ENCODE measurements at regions not wholly inside any gene's neighbourhood (a gene's known extent, or its start where the extent isn't known, plus 50 kb on each side); places are given as distances from the start of the nearest gene placed in this dataset.
A peak's percentile ranks its signal among the peaks of the same experiment; 100 is the strongest.

GRCh38 chr6:153623496-153623895, 415.5 kb upstream of the OPRM1 start:
- H3K9me3 ChIP-seq (ENCODE audit: control insufficient read depth, low read depth, low read length), result no peaks in the 10 kb centered on the region
- no peak overlapping the region for H3K9ac ChIP-seq (ENCODE audit: low read length)
- H3K4me3 ChIP-seq (ENCODE audit: low read length), result no peak overlapping the region
- H3K4me1 ChIP-seq (ENCODE audit: control insufficient read depth, low read depth, low read length), result peaks cover 3% of the 10 kb centered on the region
- H3K27me3 ChIP-seq (ENCODE audit: control insufficient read depth, insufficient read depth, low read length), result no peaks in the 10 kb centered on the region
- no peak overlapping the region for H3K27ac ChIP-seq (ENCODE audit: low read length)
- no peaks in the 10 kb centered on the region for H3K36me3 ChIP-seq (ENCODE audit: control insufficient read depth, low read depth, low read length)

GRCh38 chr6:153621491-153621890, 417.5 kb upstream of the OPRM1 start:
- Histone ChIP-seq H3K27ac (ENCODE audit: low read length) (no peak overlapping the region), H3K4me1 (ENCODE audit: control insufficient read depth, low read depth, low read length) (peaks cover 11% of the 10 kb centered on the region), H3K9me3 (ENCODE audit: control insufficient read depth, low read depth, low read length) (no peaks in the 10 kb centered on the region), H3K9ac (ENCODE audit: low read length) (no peak overlapping the region), H3K36me3 (ENCODE audit: control insufficient read depth, low read depth, low read length) (no peaks in the 10 kb centered on the region), H3K27me3 (ENCODE audit: control insufficient read depth, insufficient read depth, low read length) (no peaks in the 10 kb centered on the region), H3K4me3 (ENCODE audit: low read length) (no peak overlapping the region)

- Histone ChIP-seq H3K9ac (ENCODE audit: low read length) (no peak overlapping the region), H3K4me3 (ENCODE audit: low read length) (no peak overlapping the region), H3K36me3 (ENCODE audit: control insufficient read depth, low read depth, low read length) (no peaks in the 10 kb centered on the region), H3K27me3 (ENCODE audit: control insufficient read depth, insufficient read depth, low read length) (no peaks in the 10 kb centered on the region), H3K4me1 (ENCODE audit: control insufficient read depth, low read depth, low read length) (peaks cover 16% of the 10 kb centered on the region), H3K9me3 (ENCODE audit: control insufficient read depth, low read depth, low read length) (no peaks in the 10 kb centered on the region), H3K27ac (ENCODE audit: low read length) (no peak overlapping the region)
These were observed 418.0 kb upstream of the OPRM1 start for GRCh38 chr6:153621070-153621469.

- Histone ChIP-seq H3K4me1 (ENCODE audit: control insufficient read depth, low read depth, low read length) (peaks cover 18% of the 10 kb centered on the region), H3K36me3 (ENCODE audit: control insufficient read depth, low read depth, low read length) (no peaks in the 10 kb centered on the region), H3K27me3 (ENCODE audit: control insufficient read depth, insufficient read depth, low read length) (no peaks in the 10 kb centered on the region), H3K27ac (ENCODE audit: low read length) (no peak overlapping the region), H3K4me3 (ENCODE audit: low read length) (no peak overlapping the region), H3K9ac (ENCODE audit: low read length) (no peak overlapping the region), H3K9me3 (ENCODE audit: control insufficient read depth, low read depth, low read length) (no peaks in the 10 kb centered on the region)
These were observed 420.4 kb upstream of the OPRM1 start for GRCh38 chr6:153618371-153619322.

GRCh38 chr6:153616506-153616905, 422.5 kb upstream of the OPRM1 start:
- Histone ChIP-seq H3K36me3 (ENCODE audit: control insufficient read depth, low read depth, low read length) (no peaks in the 10 kb centered on the region), H3K27ac (ENCODE audit: low read length) (no peak overlapping the region), H3K4me1 (ENCODE audit: control insufficient read depth, low read depth, low read length) (peaks cover 18% of the 10 kb centered on the region), H3K4me3 (ENCODE audit: low read length) (peak overlapping the region; percentile 24), H3K9me3 (ENCODE audit: control insufficient read depth, low read depth, low read length) (no peaks in the 10 kb centered on the region), H3K27me3 (ENCODE audit: control insufficient read depth, insufficient read depth, low read length) (no peaks in the 10 kb centered on the region), H3K9ac (ENCODE audit: low read length) (no peak overlapping the region)

GRCh38 chr6:153613719-153614455, 425.2 kb upstream of the OPRM1 start:
- H3K9ac ChIP-seq (ENCODE audit: low read length), result no peak overlapping the region
- no peaks in the 10 kb centered on the region for H3K9me3 ChIP-seq (ENCODE audit: control insufficient read depth, low read depth, low read length)
- no peak overlapping the region for H3K4me3 ChIP-seq (ENCODE audit: low read length)
- no peaks in the 10 kb centered on the region for H3K36me3 ChIP-seq (ENCODE audit: control insufficient read depth, low read depth, low read length)
- no peak overlapping the region for H3K27ac ChIP-seq (ENCODE audit: low read length)
- H3K27me3 ChIP-seq (ENCODE audit: control insufficient read depth, insufficient read depth, low read length), result no peaks in the 10 kb centered on the region
- H3K4me1 ChIP-seq (ENCODE audit: control insufficient read depth, low read depth, low read length), result peaks cover 18% of the 10 kb centered on the region

GRCh38 chr6:153602401-153602800, 436.6 kb upstream of the OPRM1 start:
- Histone ChIP-seq H3K9me3 (ENCODE audit: control insufficient read depth, low read depth, low read length) (no peaks in the 10 kb centered on the region), H3K4me3 (ENCODE audit: low read length) (no peak overlapping the region), H3K27me3 (ENCODE audit: control insufficient read depth, insufficient read depth, low read length) (no peaks in the 10 kb centered on the region), H3K9ac (ENCODE audit: low read length) (no peak overlapping the region), H3K27ac (ENCODE audit: low read length) (no peak overlapping the region), H3K4me1 (ENCODE audit: control insufficient read depth, low read depth, low read length) (no peaks in the 10 kb centered on the region), H3K36me3 (ENCODE audit: control insufficient read depth, low read depth, low read length) (no peaks in the 10 kb centered on the region)

GRCh38 chr6:153599901-153600300, 439.1 kb upstream of the OPRM1 start:
- no peaks in the 10 kb centered on the region for H3K36me3 ChIP-seq (ENCODE audit: control insufficient read depth, low read depth, low read length)
- H3K4me1 ChIP-seq (ENCODE audit: control insufficient read depth, low read depth, low read length), result no peaks in the 10 kb centered on the region
- H3K27me3 ChIP-seq (ENCODE audit: control insufficient read depth, insufficient read depth, low read length), result no peaks in the 10 kb centered on the region
- H3K4me3 ChIP-seq (ENCODE audit: low read length), result no peak overlapping the region
- no peak overlapping the region for H3K27ac ChIP-seq (ENCODE audit: low read length)
- no peaks in the 10 kb centered on the region for H3K9me3 ChIP-seq (ENCODE audit: control insufficient read depth, low read depth, low read length)
- no peak overlapping the region for H3K9ac ChIP-seq (ENCODE audit: low read length)

- Histone ChIP-seq H3K9me3 (ENCODE audit: control insufficient read depth, low read depth, low read length) (no peaks in the 10 kb centered on the region), H3K4me1 (ENCODE audit: control insufficient read depth, low read depth, low read length) (peaks cover 5% of the 10 kb centered on the region), H3K27ac (ENCODE audit: low read length) (no peak overlapping the region), H3K27me3 (ENCODE audit: control insufficient read depth, insufficient read depth, low read length) (no peaks in the 10 kb centered on the region), H3K9ac (ENCODE audit: low read length) (no peak overlapping the region), H3K4me3 (ENCODE audit: low read length) (no peak overlapping the region), H3K36me3 (ENCODE audit: control insufficient read depth, low read depth, low read length) (no peaks in the 10 kb centered on the region)
These were observed 443.1 kb upstream of the OPRM1 start for GRCh38 chr6:153595903-153596302.

- H3K9me3 ChIP-seq (ENCODE audit: control insufficient read depth, low read depth, low read length), result no peaks in the 10 kb centered on the region
- H3K4me1 ChIP-seq (ENCODE audit: control insufficient read depth, low read depth, low read length), result peaks cover 5% of the 10 kb centered on the region
- no peak overlapping the region for H3K9ac ChIP-seq (ENCODE audit: low read length)
- no peaks in the 10 kb centered on the region for H3K36me3 ChIP-seq (ENCODE audit: control insufficient read depth, low read depth, low read length)
- no peak overlapping the region for H3K27ac ChIP-seq (ENCODE audit: low read length)
- H3K4me3 ChIP-seq (ENCODE audit: low read length), result no peak overlapping the region
- no peaks in the 10 kb centered on the region for H3K27me3 ChIP-seq (ENCODE audit: control insufficient read depth, insufficient read depth, low read length)
These were observed 444.2 kb upstream of the OPRM1 start for GRCh38 chr6:153594871-153595270.

GRCh38 chr6:153591159-153591558, 447.9 kb upstream of the OPRM1 start:
- no peak overlapping the region for H3K27ac ChIP-seq (ENCODE audit: low read length)
- H3K4me1 ChIP-seq (ENCODE audit: control insufficient read depth, low read depth, low read length), result peaks cover 5% of the 10 kb centered on the region
- H3K9me3 ChIP-seq (ENCODE audit: control insufficient read depth, low read depth, low read length), result no peaks in the 10 kb centered on the region
- no peaks in the 10 kb centered on the region for H3K27me3 ChIP-seq (ENCODE audit: control insufficient read depth, insufficient read depth, low read length)
- H3K36me3 ChIP-seq (ENCODE audit: control insufficient read depth, low read depth, low read length), result no peaks in the 10 kb centered on the region
- no peak overlapping the region for H3K9ac ChIP-seq (ENCODE audit: low read length)
- no peak overlapping the region for H3K4me3 ChIP-seq (ENCODE audit: low read length)
